Naive thymus-derived CD8-positive, alpha-beta T cell (primary cell): ENCODE measurements at regions not wholly inside any gene's neighbourhood (a gene's known extent, or its start where the extent isn't known, plus 50 kb on each side); places are given as distances from the start of the nearest gene placed in this dataset.

Source experiments
- ATAC-seq, 2 donors: fragments of 150-1000 bp; cut with Tn5 transposase in 1 of 2; sonication (Bioruptor Pico), chemical (Tn5 transposase) in 1 of 2; 1 replicate in 1 of 2; 2 replicates in 1 of 2; pipeline ENCODE4 v1.10.0; 2021; ENCODE audit warnings: mild to moderate bottlenecking in 2 of 2, moderate library complexity in 2 of 2
- POLR2A ChIA-PET: fragments of 350-600 bp; sonication (Branson Sonifier 250); formaldehyde crosslinking; loops from one replicate; lab custom pipeline; 2021; ENCODE audit warnings: antibody characterized with exemption; lab: Charles Lee
- DNase-seq, 10 donors: peaks; one replicate each; pipeline versions ENCODE4 v3.0.0 to v3.0.0-alpha.2; 2020 to 2022
- H3K27ac Mint-ChIP-seq, 10 donors: one replicate each; pipeline ENCODE4 v1.8.0; 2020 to 2022; ENCODE audit warnings: mild to moderate bottlenecking in 10 of 10, mixed read lengths in 10 of 10, moderate library complexity in 4 of 10, inconsistent platforms in 1 of 10
- H3K27me3 Mint-ChIP-seq, 5 donors: one replicate each; pipeline ENCODE4 v1.8.0; 2021 to 2022; ENCODE audit warnings: mixed read lengths in 5 of 5
- H3K36me3 Mint-ChIP-seq, 3 donors: one replicate each; pipeline ENCODE4 v1.8.0; 2020 to 2022; ENCODE audit warnings: mixed read lengths in 3 of 3, mild to moderate bottlenecking in 2 of 3, inconsistent platforms in 1 of 3
- H3K4me1 Mint-ChIP-seq, 4 donors: one replicate each; pipeline ENCODE4 v1.8.0; 2021 to 2022; ENCODE audit warnings: mixed read lengths in 4 of 4
- H3K4me3 Mint-ChIP-seq, 10 donors: one replicate each; pipeline ENCODE4 v1.8.0; 2020 to 2022; ENCODE audit warnings: mild to moderate bottlenecking in 10 of 10, mixed read lengths in 10 of 10, moderate library complexity in 6 of 10, inconsistent platforms in 1 of 10
- H3K9me3 Mint-ChIP-seq, 9 donors: one replicate each; pipeline ENCODE4 v1.8.0; 2020 to 2022; ENCODE audit warnings: mixed read lengths in 9 of 9, mild to moderate bottlenecking in 3 of 9, inconsistent platforms in 1 of 9, moderate library complexity in 1 of 9

DNA sequence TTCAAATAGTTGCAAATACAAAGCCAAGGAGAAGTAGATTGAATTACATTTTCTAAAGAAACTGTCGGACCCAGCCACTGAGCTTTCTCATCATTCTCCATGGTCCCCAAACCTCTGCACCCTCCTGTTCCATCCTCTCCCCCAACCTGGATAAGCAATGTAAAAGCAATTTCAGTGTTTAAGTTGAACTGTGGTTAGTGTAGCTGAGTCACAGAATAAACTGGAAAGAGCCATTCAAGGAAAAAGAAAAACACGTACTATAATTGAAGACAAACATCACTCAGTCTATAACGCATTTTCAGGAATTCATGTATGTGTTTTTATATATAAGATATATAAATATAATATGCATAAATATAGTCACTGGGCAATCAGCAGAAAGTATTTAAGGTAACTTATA lies 54.1 kb upstream of the TMEM161B start:
- POLR2A ChIA-PET: interaction anchor here (0.6 kb wide), 1 partner anchor 201 kb away, joined by 3 read pairs; no protein-coding TSS in a partner anchor
- Mint-ChIP-seq H3K4me3 (no peak overlapping the region), H3K9me3 (peaks cover 0 to 8% (median 2%) of the 10 kb centered on the region in 9 donors), H3K27me3 (peaks cover 0 to 2% (median 0%) of the 10 kb centered on the region in 5 donors), H3K4me1 (no peaks in the 10 kb centered on the region), H3K36me3 (peaks cover 3 to 9% (median 4%) of the 10 kb centered on the region in 3 donors), H3K27ac (no peak overlapping the region)
- DNase-seq: no peak
- ATAC-seq: no peak
